Psoas muscle (tissue), 7 donors: ENCODE measurements at regions not wholly inside any gene's neighbourhood (a gene's known extent, or its start where the extent isn't known, plus 50 kb on each side); places are given as distances from the start of the nearest gene placed in this dataset.

ENCODE experiments used
- ATAC-seq, 4 donors: fragments of 200-7000 bp; cut with Tn5 transposase; one replicate each; pipeline ENCODE4 v1.9.1; 2020; ENCODE audit warnings: moderate library complexity in 3 of 4, mild to moderate bottlenecking in 2 of 4
- DNase-seq, 2 donors: peaks; one replicate each; pipeline ENCODE4 v3.0.0-alpha.2; 2020
- H3K27ac ChIP-seq: fragments of 200-600 bp; one replicate; pipeline ENCODE4 v1.8.0; 2022
- H3K27me3 ChIP-seq, 3 donors: fragments of 200-600 bp in 1 of 3; one replicate each; pipeline versions ENCODE4 v1.6.1 to v1.8.0; 2013 to 2022; ENCODE audit warnings: low read length in 2 of 3, mild to moderate bottlenecking in 2 of 3, moderate library complexity in 1 of 3; ENCODE audit not compliant: insufficient read depth in 3 of 3
- H3K36me3 ChIP-seq, 2 donors: fragments of 200-600 bp in 1 of 2; one replicate each; pipeline versions ENCODE4 v1.6.1 to v1.8.0; 2013 to 2022; ENCODE audit warnings: low read depth in 1 of 2, mild to moderate bottlenecking in 1 of 2, moderate library complexity in 1 of 2; ENCODE audit not compliant: insufficient read depth in 1 of 2
- H3K4me1 ChIP-seq: fragments of 200-600 bp; one replicate; pipeline ENCODE4 v1.8.0; 2022
- H3K4me3 ChIP-seq: fragments of 200-600 bp; one replicate; pipeline ENCODE4 v1.8.0; 2022; ENCODE audit warnings: mild to moderate bottlenecking
- H3K9me3 ChIP-seq: fragments of 200-600 bp; one replicate; pipeline ENCODE4 v1.8.0; 2022
- CTCF ChIP-seq: fragments of 200-600 bp; IDR thresholded peaks from one replicate; pipeline ENCODE4 v1.8.0; 2022; ENCODE audit warnings: antibody characterized with exemption
- WGBS, 3 donors: extraction: QIAGEN DNeasy Blood & Tissue Kit; methylation state at CpG; one replicate each; pipeline versions ENCODE4 v1.1.6 to v1.1.7; 2013; 5-methylcytosine and 5-hydroxymethylcytosine counted together
- intact Hi-C, 2 donors: fragments of 100-400 bp; cut with DNase I; formaldehyde crosslinking; loops; one replicate each; pipeline versions ENCODE4 v1.11.0 to v1.14.2; 2022
- donor health status: healthy with polysubstance abuse.
- donor health status: DM: no; HTN: no; CAD: no; lungs with moderate emphysema.
- donor health status: Bipolar disorder and iron deficiency.
- donor health status: healthy.
- donor health status: DM: yes; HTN: yes; CAD: no.
- donor health status: DM: no; HTN: no; CAD: no.
- donor health status: DM: yes; HTN: yes; CAD: no.

DNA sequence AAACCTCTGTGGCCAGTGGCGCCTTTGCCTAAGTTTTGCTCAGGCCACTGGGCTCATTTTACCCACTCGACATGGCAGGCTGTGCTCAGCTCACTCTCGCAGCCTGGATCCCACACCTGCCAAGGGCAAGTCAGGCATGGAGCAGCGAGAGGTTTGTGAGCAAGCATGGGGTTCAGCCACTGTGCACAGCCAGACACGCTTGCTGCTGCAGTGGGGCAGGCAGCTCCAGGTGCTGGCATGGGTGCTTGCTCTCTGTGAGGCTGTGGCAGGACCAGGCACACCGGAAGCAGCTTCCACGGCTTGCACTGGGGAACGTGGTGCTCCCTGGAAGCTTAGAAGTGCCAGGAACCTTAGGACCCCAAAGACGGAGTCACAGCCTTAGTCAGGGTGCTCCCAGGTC is 470.1 kb downstream of the CDH9 start:
- DNase-seq (peak in 1 of 2 donors; percentile 42), ATAC-seq (no peak)
- Histone ChIP-seq H3K27ac (no peak overlapping the region), H3K27me3 (no peaks in the 10 kb centered on the region), H3K4me3 (no peak overlapping the region), H3K36me3 (no peaks in the 10 kb centered on the region), H3K9me3 (no peaks in the 10 kb centered on the region), H3K4me1 (no peaks in the 10 kb centered on the region)
- TF ChIP-seq CTCF = no peak
- WGBS, 3 donors = 77 to 83% (median 77%) methylated on average over 9 of the region's 9 CpGs
- intact Hi-C loops = no loop called here

DNA sequence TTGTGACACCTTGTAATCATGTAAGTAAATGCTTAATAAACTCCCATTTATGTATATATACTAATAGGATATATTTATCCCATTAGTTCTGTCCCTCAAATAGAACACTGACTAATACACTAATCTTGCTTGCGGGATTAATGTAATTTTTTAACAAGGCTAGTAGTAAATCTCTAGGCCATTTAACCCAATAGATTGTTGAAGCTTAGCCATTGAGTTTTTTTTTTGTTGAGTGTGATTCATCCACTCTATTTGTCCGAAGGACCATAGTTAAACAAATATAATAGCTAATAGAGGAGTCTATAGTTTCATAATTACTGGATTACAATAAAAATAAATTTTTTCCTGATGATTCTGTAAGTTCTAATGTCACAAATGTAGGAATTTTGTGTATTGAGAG is 474.4 kb downstream of the CDH9 start:
- no peaks in the 10 kb centered on the region for H3K27me3 ChIP-seq
- no peak for DNase-seq
- intact Hi-C loops = no loop called here
- H3K4me3 ChIP-seq = no peak overlapping the region
- H3K36me3 ChIP-seq = no peaks in the 10 kb centered on the region
- ATAC-seq = no peak
- no peaks in the 10 kb centered on the region for H3K4me1 ChIP-seq
- TF ChIP-seq CTCF = no peak
- no peaks in the 10 kb centered on the region for H3K9me3 ChIP-seq
- WGBS, 3 donors = 90 to 96% (median 92%) methylated on average over 2 of the region's 2 CpGs
- H3K27ac ChIP-seq = no peak overlapping the region

DNA sequence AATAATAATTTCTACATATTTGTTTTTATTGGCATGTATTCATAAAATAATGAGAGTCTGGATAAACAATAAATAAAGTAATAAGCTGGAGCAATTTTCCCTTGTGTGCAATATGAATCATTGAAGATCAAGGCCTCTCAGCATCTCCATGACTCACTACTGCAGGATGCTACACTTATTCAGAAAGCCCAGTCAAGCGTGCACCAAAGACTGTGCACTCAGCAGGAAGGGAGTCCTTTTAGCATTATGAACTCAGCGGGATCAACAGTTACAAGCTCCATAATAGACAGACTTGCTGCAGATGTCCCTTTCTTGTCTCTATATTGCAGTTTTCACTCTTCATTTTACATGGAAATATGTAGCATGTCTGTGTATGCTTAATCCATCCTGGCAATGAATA is 485.3 kb downstream of the CDH9 start:
- DNase-seq = no peak
- intact Hi-C loops = no loop called here
- H3K27ac ChIP-seq = no peak overlapping the region
- H3K27me3 ChIP-seq = no peaks in the 10 kb centered on the region
- WGBS, 3 donors = 67 to 73% (median 70%) methylated on average over 2 of the region's 2 CpGs
- no peaks in the 10 kb centered on the region for H3K4me1 ChIP-seq
- H3K36me3 ChIP-seq = no peaks in the 10 kb centered on the region
- H3K9me3 ChIP-seq = no peaks in the 10 kb centered on the region
- H3K4me3 ChIP-seq = no peak overlapping the region
- ATAC-seq = no peak
- TF ChIP-seq CTCF = no peak

DNA sequence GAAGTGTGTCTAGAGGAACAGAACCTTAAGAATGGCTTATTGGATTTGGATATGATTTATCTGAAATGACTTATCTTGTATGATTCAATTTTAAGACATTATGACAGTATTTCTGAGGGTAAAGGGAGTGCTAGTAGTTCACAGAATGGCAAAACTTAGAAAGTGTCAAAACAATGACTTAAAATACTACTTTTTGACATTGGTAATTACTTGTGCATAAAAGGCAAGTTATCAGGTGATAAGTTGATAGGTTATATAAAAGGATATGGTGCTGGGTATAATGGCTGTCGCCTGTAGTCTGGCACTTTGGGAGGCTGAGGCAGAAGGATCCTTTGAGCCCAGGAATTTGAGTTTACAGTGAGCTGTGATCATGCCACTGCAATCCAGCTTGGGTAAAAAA is 494.4 kb downstream of the CDH9 start:
- H3K27ac ChIP-seq = no peak overlapping the region
- H3K9me3 ChIP-seq = no peaks in the 10 kb centered on the region
- TF ChIP-seq CTCF = no peak
- H3K36me3 ChIP-seq = no peaks in the 10 kb centered on the region
- H3K27me3 ChIP-seq = no peaks in the 10 kb centered on the region
- no peaks in the 10 kb centered on the region for H3K4me1 ChIP-seq
- intact Hi-C loops = no loop called here
- H3K4me3 ChIP-seq = no peak overlapping the region
- no peak for ATAC-seq
- no peak for DNase-seq
- 75 to 85% (median 82%) methylated on average over 1 of the region's 1 CpG for WGBS, 3 donors

GRCh38 chr5:26538226-26538625 is 500.2 kb downstream of the CDH9 start:
- intact Hi-C loops = no loop called here
- Histone ChIP-seq H3K9me3 (peaks cover 3% of the 10 kb centered on the region), H3K4me1 (no peaks in the 10 kb centered on the region), H3K27ac (no peak overlapping the region), H3K4me3 (no peak overlapping the region), H3K27me3 (no peaks in the 10 kb centered on the region), H3K36me3 (no peaks in the 10 kb centered on the region)
- 43 to 90% (median 79%) methylated on average over 1 of the region's 1 CpG for WGBS, 3 donors
- ATAC-seq (no peak), DNase-seq (no peak)
- no peak for TF ChIP-seq CTCF
